ENCODE measurements at regions not wholly inside any gene's neighbourhood (a gene's known extent, or its start where the extent isn't known, plus 50 kb on each side); places are given as distances from the start of the nearest gene placed in this dataset.

- H3K9ac ChIP-seq (replicated peaks; ENCODE audit: extremely low read depth, insufficient read depth, low read length), result no peak overlapping the region
- H3K36me3 ChIP-seq (ENCODE audit: control insufficient read depth in 2 of 2, extremely low read depth in 1 of 2, insufficient read depth in 2 of 2, low read length in 2 of 2), result no peaks in the 10 kb centered on the region
- H3K4me1 ChIP-seq (ENCODE audit: control insufficient read depth, extremely low read depth, insufficient read depth, low read length), result no peaks in the 10 kb centered on the region
- H4K20me1 ChIP-seq (replicated peaks; ENCODE audit: control insufficient read depth, extremely low read depth, insufficient read depth, low read length), result no peaks in the 10 kb centered on the region
- no peak overlapping the region for H3K27ac ChIP-seq (ENCODE audit: insufficient read depth, low read depth, low read length)
- H3K4me3 ChIP-seq (replicated peaks in 1 of 3; ENCODE audit: insufficient read depth in 1 of 3, low read depth in 1 of 3, low read length in 3 of 3), result no peak overlapping the region
- FAIRE-seq (no peak), DNase-seq (ENCODE audit: low read depth, low spot score) (no peak)
- TF ChIP-seq EZH2 (IDR thresholded peaks at IDR 0.05; ENCODE audit: borderline replicate concordance, low read depth, low read length, severe bottlenecking) (no peak), FOS (IDR thresholded peaks at IDR 0.05; ENCODE audit: borderline replicate concordance, insufficient read depth, low read length) (no peak)
- no TSS peak for BruUV-seq (replicated peaks)
- no peaks in the 10 kb centered on the region for H3K27me3 ChIP-seq (ENCODE audit: control insufficient read depth in 2 of 2, insufficient read depth in 2 of 2, low read length in 2 of 2)
- dilution Hi-C loops (cut with MboI; ENCODE audit: extremely low pct_ligation_motif_present, low sequenced_read_pairs) (no loop called here), intact Hi-C loops (cut with micrococcal nuclease) (no loop called here)
- H2AFZ ChIP-seq (ENCODE audit: low read depth, low read length), result no peak overlapping the region
- H3K9me1 ChIP-seq (replicated peaks; ENCODE audit: control insufficient read depth, extremely low read depth, insufficient read depth, low read length), result no peaks in the 10 kb centered on the region
- H3K4me2 ChIP-seq (ENCODE audit: insufficient read depth, low read length), result no peak overlapping the region
- H3K79me2 ChIP-seq (ENCODE audit: control insufficient read depth, insufficient read depth, low read length), result no peaks in the 10 kb centered on the region
- ChIA-PET POLR2A (no interaction called here), CTCF (no interaction called here)
- peaks cover 2% of the 10 kb centered on the region for H3K9me3 ChIP-seq (replicated peaks; ENCODE audit: control insufficient read depth, insufficient read depth, low read length)
These were observed 550.4 kb downstream of the TOX3 start for GRCh38 chr16:51996516-51996915.

GRCh38 chr16:51994597-51994996 lies 552.3 kb downstream of the TOX3 start:
- TF ChIP-seq POLR2A (IDR thresholded peaks at IDR 0.05; ENCODE audit: low read depth, low read length), result no peak
- TF ChIP-seq CTCF (IDR thresholded peaks at IDR 0.05; ENCODE audit: extremely low read depth in 1 of 2, insufficient read depth in 1 of 2, low read depth in 1 of 2, low read length in 2 of 2), result no peak
- no peak for TF ChIP-seq EZH2 (IDR thresholded peaks at IDR 0.05; ENCODE audit: borderline replicate concordance, low read depth, low read length, severe bottlenecking)
- no peak for TF ChIP-seq GATA2 (IDR thresholded peaks at IDR 0.05; ENCODE audit: insufficient read depth, insufficient read length, low read depth, low read length)
- TF ChIP-seq FOS (IDR thresholded peaks at IDR 0.05; ENCODE audit: borderline replicate concordance, insufficient read depth, low read length), result no peak
- no peak for TF ChIP-seq MYC (IDR thresholded peaks at IDR 0.05; ENCODE audit: low read depth, low read length)
- TF ChIP-seq JUN (IDR thresholded peaks at IDR 0.05; ENCODE audit: borderline replicate concordance, insufficient read depth, insufficient read length, low read depth), result no peak
- TF ChIP-seq POLR2AphosphoS5 (IDR thresholded peaks at IDR 0.05; ENCODE audit: insufficient read depth, low read depth, low read length), result no peak
- TF ChIP-seq MAX (IDR thresholded peaks at IDR 0.05; ENCODE audit: insufficient read depth, insufficient read length), result no peak
- H4K20me1 ChIP-seq (replicated peaks; ENCODE audit: control insufficient read depth, extremely low read depth, insufficient read depth, low read length), result no peaks in the 10 kb centered on the region
- FAIRE-seq, result no peak
- H3K9me1 ChIP-seq (replicated peaks; ENCODE audit: control insufficient read depth, extremely low read depth, insufficient read depth, low read length), result no peaks in the 10 kb centered on the region
- H2AFZ ChIP-seq (ENCODE audit: low read depth, low read length), result no peak overlapping the region
- H3K36me3 ChIP-seq (ENCODE audit: control insufficient read depth in 2 of 2, extremely low read depth in 1 of 2, insufficient read depth in 2 of 2, low read length in 2 of 2), result no peaks in the 10 kb centered on the region
- H3K4me1 ChIP-seq (ENCODE audit: control insufficient read depth, extremely low read depth, insufficient read depth, low read length), result no peaks in the 10 kb centered on the region
- DNase-seq (ENCODE audit: low read depth, low spot score), result no peak
- H3K79me2 ChIP-seq (ENCODE audit: control insufficient read depth, insufficient read depth, low read length), result no peaks in the 10 kb centered on the region
- POLR2A ChIA-PET, result no interaction called here
- no TSS peak for BruUV-seq (replicated peaks)
- no peak overlapping the region for H3K27ac ChIP-seq (ENCODE audit: insufficient read depth, low read depth, low read length)
- dilution Hi-C loops (cut with MboI; ENCODE audit: extremely low pct_ligation_motif_present, low sequenced_read_pairs), result no loop called here
- no peak overlapping the region for H3K4me2 ChIP-seq (ENCODE audit: insufficient read depth, low read length)
- H3K9ac ChIP-seq (replicated peaks; ENCODE audit: extremely low read depth, insufficient read depth, low read length), result no peak overlapping the region
- H3K9me3 ChIP-seq (replicated peaks; ENCODE audit: control insufficient read depth, insufficient read depth, low read length), result peaks cover 2% of the 10 kb centered on the region
- intact Hi-C loops (cut with micrococcal nuclease), result no loop called here
- H3K4me3 ChIP-seq (replicated peaks in 1 of 3; ENCODE audit: insufficient read depth in 1 of 3, low read depth in 1 of 3, low read length in 3 of 3), result no peak overlapping the region
- CTCF ChIA-PET, result no interaction called here
- no peaks in the 10 kb centered on the region for H3K27me3 ChIP-seq (ENCODE audit: control insufficient read depth in 2 of 2, insufficient read depth in 2 of 2, low read length in 2 of 2)

Data from endothelial cell of umbilical vein (primary cell).